ENCODE measurements at regions not wholly inside any gene's neighbourhood (a gene's known extent, or its start where the extent isn't known, plus 50 kb on each side); places are given as distances from the start of the nearest gene placed in this dataset.

- DNase-seq (ENCODE audit: low spot score): no peak
These were observed 306.6 kb downstream of the PLK2 start for GRCh38 chr5:58153255-58153654.

DNA sequence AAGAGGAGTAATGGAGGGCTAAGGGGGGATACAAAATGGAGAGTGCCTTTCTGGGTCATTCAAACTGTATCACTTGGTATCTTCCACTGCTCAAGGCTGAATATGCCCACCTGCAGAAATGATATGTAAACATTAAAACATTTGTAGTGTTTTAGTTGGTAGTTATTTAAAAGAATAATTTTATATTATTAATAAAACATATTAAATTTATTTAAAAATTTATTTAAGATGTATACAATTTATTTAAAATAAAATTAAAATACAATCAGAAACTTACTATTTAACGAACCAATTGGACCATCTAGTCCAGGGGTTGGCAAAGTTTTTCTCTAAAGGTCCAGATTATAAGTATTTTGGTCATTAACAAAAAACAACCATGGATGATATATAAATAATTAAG, 308.5 kb downstream of the PLK2 start:
- DNase-seq (ENCODE audit: low spot score): no peak

DNA sequence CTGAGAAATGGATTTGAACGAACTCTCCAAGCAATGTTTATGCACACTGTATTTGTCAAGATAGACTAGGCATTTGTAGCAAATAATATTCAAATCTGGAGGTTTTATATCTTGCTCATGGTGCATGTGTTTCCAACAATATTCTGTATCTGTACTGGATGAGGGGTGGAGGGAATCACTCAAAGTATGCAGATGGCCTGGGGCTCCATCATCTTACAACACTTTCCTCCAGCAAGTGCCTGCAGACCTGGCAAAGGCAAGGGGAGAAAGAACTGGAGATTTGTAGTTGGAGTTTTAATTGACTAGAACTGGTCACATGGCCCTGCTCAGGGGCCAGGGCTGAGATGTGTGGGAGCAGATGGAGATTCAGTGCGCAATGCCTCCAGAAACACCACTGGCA, 309.0 kb downstream of the PLK2 start:
- DNase-seq (ENCODE audit: low spot score): no peak

GRCh38 chr5:58149746-58150145, 310.1 kb downstream of the PLK2 start:
- no peak for DNase-seq (ENCODE audit: low spot score)

DNA sequence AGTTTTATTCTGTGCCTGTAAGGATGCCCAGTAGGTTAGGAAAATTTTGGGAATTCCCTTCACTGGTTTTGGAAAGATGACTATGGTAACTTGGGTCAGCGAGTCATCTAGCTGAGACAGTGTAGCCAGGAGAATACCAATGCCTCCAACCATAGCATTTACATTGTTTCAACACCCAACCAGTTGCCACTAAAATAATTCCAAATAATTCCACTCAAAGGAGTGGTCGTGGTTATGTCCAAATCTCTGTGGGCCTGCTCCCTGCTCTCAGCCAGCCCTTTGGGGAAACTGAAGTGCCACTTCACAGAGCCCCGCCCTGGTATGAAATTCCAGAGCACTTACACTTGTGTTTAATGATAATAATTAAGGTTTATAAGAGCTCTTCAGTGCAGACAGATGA, 310.5 kb downstream of the PLK2 start:
- no peak for DNase-seq (ENCODE audit: low spot score)

GRCh38 chr5:58148254-58148775, 311.6 kb downstream of the PLK2 start:
- DNase-seq (ENCODE audit: low spot score): no peak

- no peak for DNase-seq (ENCODE audit: low spot score)
These were observed 314.4 kb downstream of the PLK2 start for GRCh38 chr5:58145397-58145934.

GRCh38 chr5:58143727-58144126, 316.2 kb downstream of the PLK2 start:
- no peak for DNase-seq (ENCODE audit: low spot score)

- no peak for DNase-seq (ENCODE audit: low spot score)
These were observed 316.7 kb downstream of the PLK2 start for GRCh38 chr5:58143181-58143580.

DNA sequence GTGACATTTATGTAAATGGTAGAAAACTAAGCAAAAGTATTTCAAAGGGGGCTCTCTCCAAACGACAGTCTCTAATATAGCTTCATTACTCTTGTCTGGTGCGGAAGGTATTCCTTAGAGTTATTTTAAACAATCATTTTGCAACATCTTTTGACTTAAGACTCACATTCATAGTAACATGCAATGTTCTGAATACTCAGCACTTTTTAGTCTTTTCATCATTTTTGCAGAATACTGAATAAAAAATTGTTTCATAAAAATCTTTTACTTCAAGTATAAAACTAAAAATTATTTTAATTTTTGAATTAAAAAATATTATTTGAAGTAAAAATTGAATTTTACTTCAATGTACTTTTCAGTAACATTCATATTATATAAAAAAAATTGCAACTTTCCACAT, 321.1 kb downstream of the PLK2 start:
- DNase-seq (ENCODE audit: low spot score): no peak

DNA sequence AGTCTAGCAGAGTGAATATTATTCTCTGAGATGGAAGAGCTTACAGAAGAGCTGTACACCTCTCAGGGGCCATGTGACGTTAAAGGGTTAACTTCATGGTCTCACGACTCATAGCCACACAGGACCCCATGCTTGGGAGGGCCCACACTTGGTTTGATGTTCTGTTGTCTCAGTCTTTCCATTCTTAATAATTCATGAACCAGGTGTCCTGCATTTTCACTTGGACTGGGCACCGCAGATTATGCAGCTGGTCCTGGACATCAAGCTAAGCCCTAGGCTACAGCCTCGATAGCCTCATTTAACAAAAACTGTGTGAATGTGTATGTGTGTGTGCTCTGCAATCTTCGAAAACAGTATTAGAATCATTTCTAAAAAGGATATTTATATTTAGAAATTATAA, 323.5 kb downstream of the PLK2 start:
- DNase-seq (ENCODE audit: low spot score): no peak

DNA sequence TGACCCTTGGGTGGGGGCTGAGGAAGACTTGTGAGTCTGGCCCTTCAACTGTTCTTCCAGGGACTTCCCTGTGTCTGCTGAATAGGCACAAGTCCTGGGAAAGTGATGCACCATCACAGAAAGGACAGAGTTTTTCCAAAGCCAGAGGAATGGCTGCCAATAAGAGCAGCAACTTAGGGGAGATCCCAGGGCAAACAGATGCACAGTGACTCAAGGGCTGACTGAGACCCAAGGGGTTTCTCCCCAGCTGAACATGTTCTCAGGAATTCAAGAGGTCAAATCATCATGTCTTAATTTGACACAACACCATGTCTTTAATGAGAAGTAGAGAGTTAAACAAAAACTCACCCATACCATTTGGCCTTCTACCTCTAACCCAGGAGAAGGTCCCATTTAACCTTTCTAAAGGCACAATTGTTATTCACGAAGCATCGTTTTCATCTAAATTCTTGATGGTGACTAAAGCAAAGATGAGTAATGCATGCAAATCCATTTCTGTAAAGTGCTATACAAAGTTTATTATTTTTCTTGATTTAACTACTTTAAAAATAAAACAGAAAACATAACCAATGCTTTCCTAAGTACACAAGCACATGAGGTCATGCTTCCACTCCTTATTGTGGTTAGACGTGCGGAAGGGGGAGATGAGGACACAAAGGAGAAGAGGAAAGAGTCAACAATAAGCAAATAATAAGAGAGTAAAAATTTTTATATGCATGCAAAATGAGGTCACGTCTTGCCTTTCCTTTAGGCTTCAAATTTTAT, 324.1 kb downstream of the PLK2 start:
- DNase-seq (ENCODE audit: low spot score): no peak

DNA sequence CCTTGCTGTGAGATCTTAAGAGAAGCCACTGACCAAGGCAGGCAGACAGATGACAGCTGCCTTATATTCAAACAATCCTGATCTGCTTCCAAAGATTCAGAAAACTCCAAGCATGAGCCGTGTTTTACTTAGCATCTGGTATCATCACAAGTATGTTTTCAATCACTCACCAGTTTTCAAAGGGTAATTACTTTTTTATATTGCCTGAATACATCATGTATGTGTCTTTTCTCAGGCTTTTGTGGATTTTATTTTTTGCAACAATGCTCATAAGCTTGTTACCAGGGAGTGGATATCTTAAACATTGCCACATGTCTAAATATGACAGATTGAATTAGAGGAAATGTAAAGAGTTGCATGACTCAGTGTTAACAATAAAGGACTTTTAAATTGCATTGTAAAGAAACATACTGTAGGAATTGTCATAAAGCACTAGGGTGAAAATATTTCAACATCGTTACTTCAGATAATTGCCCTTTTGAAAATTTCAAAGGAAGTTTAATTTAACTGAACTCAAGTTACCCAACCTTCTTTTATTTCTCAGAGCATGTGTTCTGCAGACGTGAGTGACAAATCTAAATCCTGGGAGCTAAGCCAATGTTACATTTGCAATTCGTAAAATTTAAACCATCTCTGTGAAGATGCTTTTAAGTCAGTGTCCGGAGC, 326.1 kb downstream of the PLK2 start:
- DNase-seq (ENCODE audit: low spot score): no peak

DNA sequence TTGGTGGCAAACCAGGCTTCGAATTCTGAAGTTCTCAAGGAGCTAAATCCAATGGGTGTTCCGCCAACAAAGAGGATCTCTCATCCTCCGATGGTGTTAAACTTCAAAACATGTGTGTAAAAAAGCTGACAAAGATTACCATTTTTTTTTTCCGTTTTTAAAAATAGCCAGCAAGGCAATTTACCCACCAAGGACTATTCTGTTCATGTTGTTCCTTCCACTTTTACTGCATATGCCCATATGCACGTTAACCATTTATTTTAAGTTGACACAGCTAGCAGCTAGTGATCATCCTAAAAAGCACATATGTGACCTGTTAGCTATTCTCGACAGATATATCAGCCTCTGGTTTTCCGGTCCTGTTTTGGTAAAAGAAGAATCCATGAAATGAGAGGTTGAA, 326.7 kb downstream of the PLK2 start:
- DNase-seq (ENCODE audit: low spot score): no peak

- no peak for DNase-seq (ENCODE audit: low spot score)
These were observed 332.3 kb downstream of the PLK2 start for GRCh38 chr5:58127255-58128220.

GRCh38 chr5:58123501-58123900, 336.4 kb downstream of the PLK2 start:
- no peak for DNase-seq (ENCODE audit: low spot score)

DNA sequence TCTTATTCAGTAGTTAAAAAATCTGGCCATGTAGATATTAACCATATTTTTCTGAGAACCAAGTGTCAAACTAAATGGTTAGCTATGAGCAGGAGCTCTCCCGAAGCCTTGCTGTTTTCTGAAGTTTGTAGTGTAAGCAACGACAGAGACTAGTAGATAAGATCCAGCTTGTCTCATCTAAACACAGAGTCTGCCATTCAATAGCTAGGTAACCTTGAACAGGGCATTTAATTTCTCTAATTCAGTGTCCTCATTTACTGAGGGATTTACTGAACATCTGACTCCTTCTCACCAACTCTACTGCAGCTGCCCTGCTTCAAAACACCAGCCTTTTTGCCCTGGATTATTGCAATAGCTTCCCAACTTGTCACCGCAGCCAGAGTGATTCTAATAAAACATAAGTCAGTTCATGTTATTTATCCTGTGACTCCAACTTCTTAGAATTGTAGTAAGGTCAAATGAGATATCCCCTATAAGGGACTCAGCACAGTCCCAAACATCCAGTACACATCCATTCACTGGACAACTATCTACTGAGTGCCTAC, 337.0 kb downstream of the PLK2 start:
- DNase-seq (ENCODE audit: low spot score): no peak

DNA sequence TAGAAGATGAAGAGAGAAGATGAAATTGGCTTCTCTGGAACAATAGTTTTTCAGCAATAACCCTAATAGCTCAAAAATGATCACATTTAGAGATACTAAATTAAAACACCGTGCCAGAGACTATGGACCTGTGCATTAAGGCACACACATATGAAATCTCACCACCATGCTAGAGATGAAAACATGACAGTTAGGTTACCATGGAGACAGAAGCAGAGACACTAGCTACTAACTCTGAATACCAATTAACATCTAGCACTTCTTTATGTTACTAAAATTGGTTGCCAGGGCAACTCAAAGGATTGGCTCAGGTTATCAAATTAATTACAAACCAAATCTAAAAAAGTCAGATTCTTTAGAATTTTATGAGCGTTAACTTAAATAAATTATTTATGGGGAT, 337.7 kb downstream of the PLK2 start:
- DNase-seq (ENCODE audit: low spot score): no peak

DNA sequence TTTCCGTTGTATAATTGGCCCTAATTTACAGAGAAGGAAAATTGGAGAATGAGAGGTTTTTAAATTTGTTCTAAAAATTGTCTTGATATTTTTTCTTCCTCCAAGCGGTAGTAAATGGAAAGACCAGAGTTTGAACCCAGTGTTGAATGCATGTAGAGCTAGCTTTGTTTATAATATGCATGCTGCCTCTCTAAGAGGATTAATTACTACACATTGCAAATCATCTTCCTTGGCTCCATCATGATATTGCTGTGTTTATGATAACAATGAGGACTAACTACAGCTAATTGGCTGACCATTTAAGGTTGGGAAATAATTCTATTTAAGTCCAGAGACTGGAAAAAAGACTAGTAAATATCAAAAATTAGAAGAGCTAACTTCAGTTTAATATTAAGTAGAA, 338.5 kb downstream of the PLK2 start:
- no peak for DNase-seq (ENCODE audit: low spot score)

GRCh38 chr5:58117542-58117941, 342.3 kb downstream of the PLK2 start:
- DNase-seq (ENCODE audit: low spot score): no peak

DNA sequence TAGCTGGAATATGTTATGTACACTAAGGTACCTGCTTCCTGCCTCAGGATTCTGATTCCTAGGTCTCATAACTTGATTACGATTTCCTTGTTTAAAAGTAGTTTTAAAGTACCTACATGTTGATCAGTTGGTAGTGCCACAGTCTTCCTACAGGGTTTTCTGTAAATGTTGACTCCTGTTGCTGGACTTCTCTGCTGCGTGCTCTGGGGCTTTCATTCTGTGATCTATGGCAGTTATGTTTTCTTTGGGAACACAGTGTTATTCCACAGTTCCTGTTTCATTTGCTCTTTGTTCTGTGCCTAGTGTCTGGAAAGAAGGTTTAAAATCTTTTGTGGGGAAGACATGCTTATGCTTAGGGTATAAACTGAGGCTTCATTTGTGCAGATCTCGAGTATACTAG, 343.5 kb downstream of the PLK2 start:
- no peak for DNase-seq (ENCODE audit: low spot score)

DNA sequence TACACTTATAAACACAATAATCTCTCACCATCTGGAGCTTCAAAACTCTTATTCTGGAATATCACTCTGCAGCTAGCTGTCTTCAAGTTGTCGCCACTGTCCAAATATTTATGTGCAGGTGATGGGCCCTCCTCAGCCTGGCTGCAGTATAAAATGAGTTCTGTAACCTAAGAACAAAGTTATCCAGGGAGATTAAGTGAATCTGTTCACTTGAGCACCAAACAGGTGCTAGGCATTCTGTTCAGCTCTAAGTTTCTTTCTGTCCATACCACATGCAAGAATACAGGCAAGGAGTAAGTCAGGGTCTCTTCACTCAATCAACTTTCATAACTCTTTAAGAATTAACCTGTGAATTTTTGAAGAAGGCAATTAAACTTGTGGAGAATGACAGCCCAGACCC, 344.1 kb downstream of the PLK2 start:
- DNase-seq (ENCODE audit: low spot score): no peak
